Sigmoid colon (tissue), 6 donors: ENCODE measurements at regions not wholly inside any gene's neighbourhood (a gene's known extent, or its start where the extent isn't known, plus 50 kb on each side); places are given as distances from the start of the nearest gene placed in this dataset.

Source experiments
- DNase-seq: peaks from one replicate; pipeline ENCODE4 v3.0.0-alpha.2; 2019
- H3K27ac ChIP-seq, 4 donors: fragments of 200-600 bp; sonication (generic); one replicate each; pipeline ENCODE4 v1.5.1; 2016 to 2019; ENCODE audit warnings: mild to moderate bottlenecking in 1 of 4
- H3K27me3 ChIP-seq, 3 donors: fragments of 200-600 bp; sonication (generic); one replicate each; pipeline ENCODE4 v1.5.1; 2019; ENCODE audit warnings: mild to moderate bottlenecking in 1 of 3
- H3K36me3 ChIP-seq, 4 donors: fragments of 200-600 bp; sonication (generic); one replicate each; pipeline ENCODE4 v1.5.1; 2016 to 2019
- H3K4me1 ChIP-seq, 4 donors: fragments of 200-600 bp; sonication (generic); one replicate each; pipeline ENCODE4 v1.5.1; 2017 to 2019
- H3K4me3 ChIP-seq, 4 donors: fragments of 200-600 bp; sonication (generic); one replicate each; pipeline ENCODE4 v1.5.1; 2017 to 2019; ENCODE audit warnings: mild to moderate bottlenecking in 2 of 4, moderate library complexity in 1 of 4
- H3K9me3 ChIP-seq, 4 donors: fragments of 200-600 bp in 3 of 4; sonication (generic) in 3 of 4; one replicate each; pipeline versions ENCODE4 v1.5.1 to v1.6.1; 2013 to 2019
- EP300 ChIP-seq, 4 donors: sonication (generic); formaldehyde crosslinking; IDR thresholded peaks; one replicate each; pipeline ENCODE4 v1.6.1; 2017; ENCODE audit warnings: antibody characterized with exemption in 4 of 4
- POLR2A ChIP-seq, 2 donors: fragments of 450-650 bp; IDR thresholded peaks; one replicate each; pipeline ENCODE4 v1.6.1; 2016; ENCODE audit warnings: antibody characterized with exemption in 2 of 2, mild to moderate bottlenecking in 2 of 2, moderate library complexity in 2 of 2
- POLR2AphosphoS5 ChIP-seq, 4 donors: sonication (generic); formaldehyde crosslinking; IDR thresholded peaks; one replicate each; pipeline ENCODE4 v1.6.1; 2017; ENCODE audit warnings: antibody characterized with exemption in 4 of 4
- WGBS, 2 donors: extraction: QIAGEN DNeasy Blood & Tissue Kit; methylation state at CpG; one replicate each; pipeline ENCODE4 v1.1.7; 2013; 5-methylcytosine and 5-hydroxymethylcytosine counted together
- intact Hi-C: fragments of 100-400 bp; cut with DNase I; formaldehyde crosslinking; loops from one replicate; pipeline ENCODE4 v1.15.1; 2023
- TF ChIP-seq, protein P1 (sequence below), 4 experiments: fragments of 450-650 bp in 3 of 4; fragments of 200-600 bp in 1 of 4; IDR thresholded peaks; one replicate each; pipeline ENCODE4 v1.5.1; 2016 to 2019; ENCODE audit warnings: antibody characterized with exemption in 4 of 4, mild to moderate bottlenecking in 3 of 4, moderate library complexity in 2 of 4
- donor health status: healthy with polysubstance abuse.
- donor health status: healthy.

DNA sequence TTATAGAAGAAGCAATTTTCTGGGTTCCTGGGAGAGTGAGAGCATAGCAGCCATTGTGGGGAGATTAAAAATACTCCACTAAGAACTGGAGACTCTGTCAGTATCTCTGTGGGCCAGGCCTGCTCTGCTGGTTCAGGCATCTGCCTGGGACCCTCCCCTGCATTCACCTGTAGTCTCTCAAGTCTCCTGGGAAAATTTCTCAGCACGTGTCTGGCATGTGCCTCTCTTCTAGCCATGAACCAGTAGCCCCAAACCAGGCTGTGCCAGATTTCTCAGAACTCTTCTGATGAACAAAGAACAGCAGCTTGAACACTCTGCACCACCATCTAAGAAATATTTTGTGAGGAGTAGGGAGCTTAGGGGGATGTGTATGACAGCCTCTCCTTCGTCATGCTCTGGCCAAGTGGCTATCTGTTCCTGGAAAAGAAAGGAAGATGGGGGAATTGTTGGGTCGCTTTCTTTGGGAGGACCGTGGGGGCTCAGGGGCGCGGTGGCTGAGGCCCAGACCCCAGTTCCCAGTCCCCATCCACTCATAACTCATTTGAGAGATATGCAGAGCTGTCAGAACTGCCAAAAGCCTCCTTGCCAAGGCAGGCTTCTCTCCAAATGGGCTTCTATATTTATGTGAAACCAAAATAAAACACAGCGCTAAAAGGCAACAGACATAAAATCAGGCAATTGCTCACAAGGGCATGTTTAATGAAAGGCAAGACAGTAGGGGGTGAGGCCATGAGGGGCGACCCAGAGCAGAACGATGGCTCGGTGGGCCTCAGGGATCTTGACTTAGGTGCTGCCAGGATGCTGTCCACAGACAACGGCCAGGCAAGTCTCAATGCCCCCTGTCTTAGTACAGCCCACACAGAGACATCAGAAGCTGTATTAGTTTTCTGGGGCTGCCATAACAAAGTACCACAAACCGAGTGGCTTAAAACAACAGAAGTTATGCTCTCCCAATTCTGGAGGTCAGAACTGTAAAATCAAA is 114.7 kb upstream of the TNP1 start:
- TF ChIP-seq, protein P1, sequence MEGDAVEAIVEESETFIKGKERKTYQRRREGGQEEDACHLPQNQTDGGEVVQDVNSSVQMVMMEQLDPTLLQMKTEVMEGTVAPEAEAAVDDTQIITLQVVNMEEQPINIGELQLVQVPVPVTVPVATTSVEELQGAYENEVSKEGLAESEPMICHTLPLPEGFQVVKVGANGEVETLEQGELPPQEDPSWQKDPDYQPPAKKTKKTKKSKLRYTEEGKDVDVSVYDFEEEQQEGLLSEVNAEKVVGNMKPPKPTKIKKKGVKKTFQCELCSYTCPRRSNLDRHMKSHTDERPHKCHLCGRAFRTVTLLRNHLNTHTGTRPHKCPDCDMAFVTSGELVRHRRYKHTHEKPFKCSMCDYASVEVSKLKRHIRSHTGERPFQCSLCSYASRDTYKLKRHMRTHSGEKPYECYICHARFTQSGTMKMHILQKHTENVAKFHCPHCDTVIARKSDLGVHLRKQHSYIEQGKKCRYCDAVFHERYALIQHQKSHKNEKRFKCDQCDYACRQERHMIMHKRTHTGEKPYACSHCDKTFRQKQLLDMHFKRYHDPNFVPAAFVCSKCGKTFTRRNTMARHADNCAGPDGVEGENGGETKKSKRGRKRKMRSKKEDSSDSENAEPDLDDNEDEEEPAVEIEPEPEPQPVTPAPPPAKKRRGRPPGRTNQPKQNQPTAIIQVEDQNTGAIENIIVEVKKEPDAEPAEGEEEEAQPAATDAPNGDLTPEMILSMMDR (IDR thresholded peaks at IDR 0.05): no peak
- TF ChIP-seq POLR2AphosphoS5 (IDR thresholded peaks at IDR 0.05): peak in 2 of 4 donors; percentile 20 to 26
- TF ChIP-seq EP300 (IDR thresholded peaks at IDR 0.05): no peak
- no peak for TF ChIP-seq POLR2A (IDR thresholded peaks at IDR 0.05)

DNA sequence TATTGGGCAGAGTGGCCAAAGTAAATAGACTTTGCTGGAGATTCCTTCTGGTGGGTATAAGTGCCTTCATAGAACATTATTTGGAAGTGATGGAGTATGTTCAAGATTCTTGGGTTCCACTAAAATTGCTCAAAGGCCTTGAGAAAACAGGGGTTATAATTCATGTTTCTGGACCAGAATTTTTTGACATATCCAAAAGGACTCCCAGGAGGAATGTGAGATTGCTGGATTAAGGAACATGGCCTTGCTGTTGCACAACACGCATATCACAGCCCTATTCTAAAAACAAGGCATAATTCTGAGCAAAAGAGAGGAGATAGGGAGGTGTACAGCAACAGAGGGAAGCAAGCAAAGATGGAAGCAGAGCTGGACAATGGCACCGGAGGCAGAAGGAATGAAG is 111.7 kb upstream of the TNP1 start:
- no peak for DNase-seq
- intact Hi-C loops: loop anchor here (10.0 kb wide), 2 partner anchors 227 to 277 kb away; partner anchors contain the start of gene IGFBP5
- Histone ChIP-seq H3K9me3 (no peaks in the 10 kb centered on the region), H3K4me3 (no peak overlapping the region), H3K27ac (peak overlapping the region in 2 of 4 donors; percentile 22 to 37), H3K27me3 (no peaks in the 10 kb centered on the region), H3K4me1 (peaks cover 0 to 21% (median 16%) of the 10 kb centered on the region in 4 donors), H3K36me3 (no peaks in the 10 kb centered on the region)
- 84 to 90% methylated on average over 2 of the region's 2 CpGs for WGBS, 2 donors
- TF ChIP-seq, protein P1 (IDR thresholded peaks at IDR 0.05): no peak
- TF ChIP-seq POLR2A (IDR thresholded peaks at IDR 0.05): no peak
- no peak for TF ChIP-seq EP300 (IDR thresholded peaks at IDR 0.05)
- TF ChIP-seq POLR2AphosphoS5 (IDR thresholded peaks at IDR 0.05): peak; percentile 46 to 54 (median 48)

More for the DNA sequence above, 114.7 kb upstream of the TNP1 start:
- no peaks in the 10 kb centered on the region for H3K36me3 ChIP-seq
- H3K4me1 ChIP-seq: peaks cover 0 to 21% (median 16%) of the 10 kb centered on the region in 4 donors
- no peaks in the 10 kb centered on the region for H3K27me3 ChIP-seq
- H3K9me3 ChIP-seq: no peaks in the 10 kb centered on the region
- WGBS, 2 donors: 71 to 72% methylated on average over 12 of the region's 12 CpGs
- H3K4me3 ChIP-seq: no peak overlapping the region
- peak; percentile 64 for DNase-seq
- intact Hi-C loops: loop anchor here (10.0 kb wide), 2 partner anchors 230 to 280 kb away; partner anchors contain the start of gene IGFBP5
- peak overlapping the region; percentile 51 to 71 (median 62) for H3K27ac ChIP-seq

DNA sequence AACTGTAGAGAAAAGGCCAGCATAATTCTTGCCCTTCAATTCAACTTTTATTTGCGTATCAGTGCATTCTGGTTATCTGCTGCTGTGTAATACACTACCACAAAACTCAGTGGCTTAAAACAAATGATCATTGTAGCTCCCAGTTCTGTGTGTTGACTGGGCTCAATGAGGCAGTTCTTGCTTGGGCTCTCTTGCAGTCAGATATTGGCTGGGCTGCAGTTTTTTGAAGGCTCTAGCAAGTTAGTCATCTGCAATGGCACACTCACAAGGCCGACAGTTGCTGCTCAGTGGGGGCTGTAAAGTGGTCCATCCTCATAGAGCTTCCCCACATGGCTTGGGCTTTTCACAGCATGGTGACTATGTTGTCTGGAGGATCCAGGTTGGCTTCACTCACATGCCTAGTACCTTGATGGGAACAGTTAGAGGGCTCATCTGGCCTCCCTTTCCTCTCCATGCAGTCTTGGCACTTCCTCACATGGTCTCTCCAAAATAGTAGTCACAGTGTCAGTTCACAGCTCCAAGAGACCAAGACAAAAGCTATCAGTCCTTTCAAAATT is 110.6 kb upstream of the TNP1 start:
- no peak overlapping the region for H3K27ac ChIP-seq
- no peaks in the 10 kb centered on the region for H3K9me3 ChIP-seq
- H3K27me3 ChIP-seq: no peaks in the 10 kb centered on the region
- no peak overlapping the region for H3K4me3 ChIP-seq
- intact Hi-C loops: loop anchor here (10.0 kb wide), 2 partner anchors 226 to 276 kb away; partner anchors contain the start of gene IGFBP5
- no peaks in the 10 kb centered on the region for H3K36me3 ChIP-seq
- TF ChIP-seq EP300 (IDR thresholded peaks at IDR 0.05) (no peak), POLR2AphosphoS5 (IDR thresholded peaks at IDR 0.05) (no peak), POLR2A (IDR thresholded peaks at IDR 0.05) (no peak)
- TF ChIP-seq, protein P1 (IDR thresholded peaks at IDR 0.05): no peak
- no peak for DNase-seq
- peaks cover 0 to 17% (median 15%) of the 10 kb centered on the region in 4 donors for H3K4me1 ChIP-seq
- 84 to 88% methylated on average over 2 of the region's 2 CpGs for WGBS, 2 donors

DNA sequence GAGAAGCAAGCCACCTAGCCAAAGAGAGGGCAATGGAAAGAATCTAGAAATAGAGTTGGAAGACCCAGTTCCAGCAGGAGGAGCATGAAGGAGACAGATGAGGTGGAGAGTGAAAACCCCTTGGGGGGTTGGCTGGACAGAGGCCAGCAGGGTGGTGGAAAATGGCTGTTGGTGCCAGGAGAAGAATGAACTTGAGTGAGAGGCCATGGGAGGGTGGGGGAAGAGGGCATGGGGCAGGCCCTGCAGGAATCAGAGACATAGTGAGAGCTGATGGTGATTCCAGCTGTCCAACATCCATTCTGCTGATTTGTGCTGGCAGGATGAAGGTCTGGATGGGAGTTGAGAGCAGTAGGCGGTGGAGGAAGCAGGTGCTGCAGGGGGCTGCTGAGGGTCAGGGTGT is 108.0 kb upstream of the TNP1 start:
- Histone ChIP-seq H3K4me3 (no peak overlapping the region), H3K9me3 (no peaks in the 10 kb centered on the region), H3K4me1 (no peaks in the 10 kb centered on the region), H3K27me3 (no peaks in the 10 kb centered on the region), H3K27ac (no peak overlapping the region), H3K36me3 (no peaks in the 10 kb centered on the region)
- intact Hi-C loops: no loop called here
- 93 to 95% methylated on average over 1 of the region's 1 CpG for WGBS, 2 donors
- TF ChIP-seq, protein P1 (IDR thresholded peaks at IDR 0.05): no peak
- TF ChIP-seq POLR2AphosphoS5 (IDR thresholded peaks at IDR 0.05): no peak
- TF ChIP-seq POLR2A (IDR thresholded peaks at IDR 0.05): no peak
- no peak for TF ChIP-seq EP300 (IDR thresholded peaks at IDR 0.05)
- DNase-seq: no peak
